Lower leg skin (tissue), 3 donors: ENCODE measurements at regions not wholly inside any gene's neighbourhood (a gene's known extent, or its start where the extent isn't known, plus 50 kb on each side); places are given as distances from the start of the nearest gene placed in this dataset.

Experiments
- POLR2A ChIP-seq, 2 donors: fragments of 450-650 bp; IDR thresholded peaks; one replicate each; pipeline ENCODE4 v1.6.1; 2016 to 2017; ENCODE audit warnings: antibody characterized with exemption in 2 of 2, mild to moderate bottlenecking in 1 of 2, moderate library complexity in 1 of 2
- TF ChIP-seq, protein P1 (sequence below), 3 donors: fragments of 450-650 bp; IDR thresholded peaks; one replicate each; pipeline ENCODE4 v1.5.1; 2016; ENCODE audit warnings: antibody characterized with exemption in 3 of 3, mild to moderate bottlenecking in 3 of 3, moderate library complexity in 2 of 3

DNA sequence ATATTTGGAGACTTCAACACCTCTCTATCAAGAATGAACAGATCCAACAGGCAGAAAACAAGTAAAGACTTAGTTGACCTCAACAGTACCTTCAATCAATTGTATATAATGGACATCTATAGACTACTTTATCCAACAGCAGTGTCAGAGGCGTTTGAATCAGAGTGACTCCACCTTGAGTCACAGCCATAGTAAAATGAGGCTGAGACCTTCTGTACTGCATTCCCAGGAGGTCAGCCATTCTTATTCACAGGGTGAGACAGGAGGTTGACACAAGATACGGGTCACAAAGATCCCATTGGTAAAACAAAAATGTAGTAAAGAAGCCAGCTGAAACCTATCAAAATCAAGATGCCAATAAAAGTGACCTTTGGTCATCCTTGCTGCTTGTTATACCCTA, 299.8 kb downstream of the CNTN3 start:
- TF ChIP-seq, protein P1, sequence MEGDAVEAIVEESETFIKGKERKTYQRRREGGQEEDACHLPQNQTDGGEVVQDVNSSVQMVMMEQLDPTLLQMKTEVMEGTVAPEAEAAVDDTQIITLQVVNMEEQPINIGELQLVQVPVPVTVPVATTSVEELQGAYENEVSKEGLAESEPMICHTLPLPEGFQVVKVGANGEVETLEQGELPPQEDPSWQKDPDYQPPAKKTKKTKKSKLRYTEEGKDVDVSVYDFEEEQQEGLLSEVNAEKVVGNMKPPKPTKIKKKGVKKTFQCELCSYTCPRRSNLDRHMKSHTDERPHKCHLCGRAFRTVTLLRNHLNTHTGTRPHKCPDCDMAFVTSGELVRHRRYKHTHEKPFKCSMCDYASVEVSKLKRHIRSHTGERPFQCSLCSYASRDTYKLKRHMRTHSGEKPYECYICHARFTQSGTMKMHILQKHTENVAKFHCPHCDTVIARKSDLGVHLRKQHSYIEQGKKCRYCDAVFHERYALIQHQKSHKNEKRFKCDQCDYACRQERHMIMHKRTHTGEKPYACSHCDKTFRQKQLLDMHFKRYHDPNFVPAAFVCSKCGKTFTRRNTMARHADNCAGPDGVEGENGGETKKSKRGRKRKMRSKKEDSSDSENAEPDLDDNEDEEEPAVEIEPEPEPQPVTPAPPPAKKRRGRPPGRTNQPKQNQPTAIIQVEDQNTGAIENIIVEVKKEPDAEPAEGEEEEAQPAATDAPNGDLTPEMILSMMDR (IDR thresholded peaks at IDR 0.05): no peak
- TF ChIP-seq POLR2A (IDR thresholded peaks at IDR 0.05): no peak
